ENCODE measurements at regions not wholly inside any gene's neighbourhood (a gene's known extent, or its start where the extent isn't known, plus 50 kb on each side); places are given as distances from the start of the nearest gene placed in this dataset.

DNA sequence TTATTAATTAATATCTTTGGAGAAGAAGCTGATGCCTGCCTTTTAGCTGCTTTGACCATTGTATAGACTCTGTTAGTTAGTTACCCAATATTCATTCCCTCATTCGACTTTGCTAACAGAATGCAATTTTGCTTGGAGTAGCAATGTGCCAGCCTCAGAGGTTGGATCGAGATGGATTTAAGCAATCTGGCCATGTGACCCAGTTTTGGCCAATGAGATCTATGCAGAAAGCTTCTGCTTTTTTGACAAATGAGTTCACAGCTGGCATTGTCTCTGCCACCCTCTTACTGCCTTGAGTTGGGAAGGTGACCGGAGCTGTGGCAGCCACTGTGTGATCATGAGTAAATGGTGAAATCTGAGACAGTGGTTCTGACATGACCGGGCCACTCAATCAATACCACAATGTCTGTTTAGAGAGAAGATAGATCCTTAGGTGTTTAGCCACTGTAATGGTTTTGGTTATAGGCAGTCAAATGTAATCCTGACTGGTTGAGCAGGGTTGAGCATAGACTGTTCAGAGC lies 74.9 kb upstream of the MED13L start:
- TF ChIP-seq, protein P1, sequence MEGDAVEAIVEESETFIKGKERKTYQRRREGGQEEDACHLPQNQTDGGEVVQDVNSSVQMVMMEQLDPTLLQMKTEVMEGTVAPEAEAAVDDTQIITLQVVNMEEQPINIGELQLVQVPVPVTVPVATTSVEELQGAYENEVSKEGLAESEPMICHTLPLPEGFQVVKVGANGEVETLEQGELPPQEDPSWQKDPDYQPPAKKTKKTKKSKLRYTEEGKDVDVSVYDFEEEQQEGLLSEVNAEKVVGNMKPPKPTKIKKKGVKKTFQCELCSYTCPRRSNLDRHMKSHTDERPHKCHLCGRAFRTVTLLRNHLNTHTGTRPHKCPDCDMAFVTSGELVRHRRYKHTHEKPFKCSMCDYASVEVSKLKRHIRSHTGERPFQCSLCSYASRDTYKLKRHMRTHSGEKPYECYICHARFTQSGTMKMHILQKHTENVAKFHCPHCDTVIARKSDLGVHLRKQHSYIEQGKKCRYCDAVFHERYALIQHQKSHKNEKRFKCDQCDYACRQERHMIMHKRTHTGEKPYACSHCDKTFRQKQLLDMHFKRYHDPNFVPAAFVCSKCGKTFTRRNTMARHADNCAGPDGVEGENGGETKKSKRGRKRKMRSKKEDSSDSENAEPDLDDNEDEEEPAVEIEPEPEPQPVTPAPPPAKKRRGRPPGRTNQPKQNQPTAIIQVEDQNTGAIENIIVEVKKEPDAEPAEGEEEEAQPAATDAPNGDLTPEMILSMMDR (conservative IDR thresholded peaks at IDR 0.05; ENCODE audit: control insufficient read depth, insufficient read depth, low read depth, low read length), result no peak
- no peak overlapping the region for H3K4me3 ChIP-seq (ENCODE audit: control insufficient read depth, low read depth, low read length)
- no peak for DNase-seq (ENCODE audit: low read depth)

DNA sequence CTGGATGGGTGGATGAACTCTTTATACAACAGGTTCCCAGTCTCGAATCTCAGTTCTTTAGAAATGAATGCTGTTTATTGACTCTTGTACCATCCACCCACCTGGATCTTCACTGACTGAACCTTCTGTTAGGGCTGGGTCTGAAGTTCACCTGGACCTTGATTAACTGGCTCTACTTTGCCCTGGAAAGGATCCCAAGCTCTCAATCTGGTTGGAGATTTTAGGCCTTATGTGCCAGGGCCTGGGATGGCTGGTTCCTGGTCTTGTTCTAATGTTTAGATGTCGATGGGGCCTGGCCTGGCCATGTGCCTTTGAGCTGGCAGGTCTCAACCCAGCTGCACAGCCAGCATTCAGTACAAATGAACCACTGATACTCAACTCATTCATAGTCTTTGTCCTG lies 76.5 kb upstream of the MED13L start:
- H3K4me3 ChIP-seq (ENCODE audit: control insufficient read depth, low read depth, low read length), result no peak overlapping the region
- TF ChIP-seq, protein P1 (conservative IDR thresholded peaks at IDR 0.05; ENCODE audit: control insufficient read depth, insufficient read depth, low read depth, low read length), result no peak
- DNase-seq (ENCODE audit: low read depth), result no peak

DNA sequence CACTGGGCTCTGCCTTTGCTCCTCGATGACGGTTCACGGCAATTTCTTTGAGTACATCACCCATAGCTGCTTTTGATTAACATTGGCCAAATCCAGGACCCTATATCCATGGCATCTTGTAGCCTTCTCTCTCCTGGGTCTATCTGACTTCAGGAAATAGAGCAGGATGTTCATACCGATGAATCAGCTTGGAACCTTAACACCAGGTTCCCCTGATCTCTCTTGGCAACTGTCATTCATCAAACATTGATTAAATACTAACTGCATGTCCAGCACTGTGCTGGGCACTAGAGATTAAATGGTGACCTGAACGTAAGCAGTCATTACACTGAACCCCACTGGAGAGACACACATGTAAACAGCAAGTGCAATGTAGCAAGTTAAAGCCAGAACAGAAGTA lies 77.0 kb upstream of the MED13L start:
- no peak for DNase-seq (ENCODE audit: low read depth)
- TF ChIP-seq, protein P1 (conservative IDR thresholded peaks at IDR 0.05; ENCODE audit: control insufficient read depth, insufficient read depth, low read depth, low read length), result no peak
- no peak overlapping the region for H3K4me3 ChIP-seq (ENCODE audit: control insufficient read depth, low read depth, low read length)

DNA sequence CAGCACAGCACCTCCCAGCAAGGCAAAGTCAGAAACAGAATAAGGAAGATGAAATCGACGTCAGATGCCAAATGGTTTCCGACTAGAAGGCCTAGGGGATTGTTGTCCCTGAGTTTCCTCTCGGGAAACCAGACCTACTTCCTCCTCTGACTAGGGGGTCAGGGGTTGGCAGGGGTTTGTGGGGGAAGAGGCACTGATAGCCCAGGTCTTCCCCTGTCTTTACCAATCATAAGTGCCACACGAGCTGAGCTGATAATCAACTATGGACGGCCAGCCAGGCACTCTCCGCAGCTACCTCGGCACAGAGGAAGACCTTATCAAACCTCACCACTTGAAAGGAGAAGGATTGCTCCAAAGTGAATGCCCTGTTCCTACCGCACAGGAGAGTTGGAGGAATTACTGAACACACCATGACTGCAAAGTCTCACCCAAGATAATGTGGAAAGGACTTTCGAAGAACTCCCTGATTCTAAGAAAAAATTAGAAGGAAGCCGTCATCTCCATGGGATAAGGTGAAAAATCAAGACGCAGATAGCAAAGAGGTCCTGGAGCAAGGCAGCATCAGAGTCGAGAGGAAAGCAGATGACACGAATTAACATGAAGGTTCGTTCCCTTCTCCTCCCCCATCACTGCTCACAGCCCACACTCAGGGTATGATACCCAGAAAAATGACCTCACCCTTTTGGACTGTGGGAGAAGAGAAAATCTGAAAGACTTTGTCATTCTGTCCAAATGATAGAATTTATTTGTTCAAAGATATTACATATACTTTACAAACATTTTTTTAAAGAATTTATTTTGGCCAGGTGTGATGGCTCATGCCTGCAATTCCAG lies 77.7 kb upstream of the MED13L start:
- TF ChIP-seq, protein P1 (conservative IDR thresholded peaks at IDR 0.05; ENCODE audit: control insufficient read depth, insufficient read depth, low read depth, low read length), result no peak
- no peak for DNase-seq (ENCODE audit: low read depth)
- H3K4me3 ChIP-seq (ENCODE audit: control insufficient read depth, low read depth, low read length), result no peak overlapping the region

DNA sequence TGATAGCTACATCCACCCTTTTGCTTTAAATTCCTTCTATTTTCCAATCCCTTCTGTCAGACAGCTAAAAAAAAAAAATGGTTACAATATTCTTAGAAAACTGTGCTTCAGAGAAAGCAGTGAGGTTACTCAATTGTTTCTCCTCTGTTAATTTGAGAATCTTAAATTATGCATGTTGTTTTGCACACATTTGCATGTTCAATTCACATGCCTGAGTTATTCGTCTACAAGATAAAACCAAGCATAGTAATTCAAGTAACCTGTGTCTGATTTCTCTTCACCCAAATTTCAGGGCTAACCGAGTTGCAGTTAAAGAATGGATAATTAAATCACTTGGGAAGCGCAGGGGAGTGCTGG lies 81.0 kb upstream of the MED13L start:
- DNase-seq (ENCODE audit: low read depth), result no peak
- H3K4me3 ChIP-seq (ENCODE audit: control insufficient read depth, low read depth, low read length), result no peak overlapping the region
- TF ChIP-seq, protein P1 (conservative IDR thresholded peaks at IDR 0.05; ENCODE audit: control insufficient read depth, insufficient read depth, low read depth, low read length), result no peak

DNA sequence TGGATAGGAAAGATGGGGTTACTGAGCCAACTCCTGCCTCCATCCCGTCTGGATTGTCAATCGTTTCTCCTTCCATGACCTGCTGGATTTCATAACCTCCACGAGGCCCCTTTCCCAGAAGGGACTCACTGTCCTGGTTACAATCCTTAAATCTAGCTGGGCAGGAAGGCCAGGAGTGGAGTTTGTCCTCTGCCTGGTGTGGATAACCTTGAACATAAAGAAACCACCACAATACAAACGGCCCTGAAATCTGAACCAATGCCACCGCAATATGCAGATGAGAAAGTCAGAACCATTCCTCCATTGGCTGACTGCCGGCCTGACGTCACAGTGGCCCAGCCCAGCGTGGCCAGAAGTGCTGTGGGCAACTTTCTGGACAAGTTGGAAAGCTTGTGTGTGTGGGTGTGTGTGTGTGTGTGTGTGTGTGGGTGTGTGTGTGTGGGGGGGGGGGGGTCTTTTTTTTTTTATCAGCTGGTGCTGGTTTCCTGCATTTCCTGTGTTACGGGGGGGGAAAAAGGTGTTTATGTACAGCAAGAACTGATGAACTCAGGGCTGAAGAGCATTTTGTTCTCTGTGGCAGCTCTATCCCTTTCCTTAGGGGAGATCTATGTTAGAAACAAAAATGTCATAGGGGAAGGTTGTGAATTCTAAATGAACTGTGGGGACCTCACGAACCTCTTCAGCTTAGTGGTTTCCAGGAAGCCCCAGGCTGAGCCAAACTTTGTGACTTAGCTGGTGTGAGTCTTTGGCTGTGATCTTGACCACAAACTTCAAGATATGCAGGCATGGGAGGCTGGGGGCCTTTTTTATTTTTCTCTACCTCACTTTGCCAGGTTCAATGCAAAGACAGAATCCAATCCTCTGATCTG lies 81.6 kb upstream of the MED13L start:
- TF ChIP-seq, protein P1 (conservative IDR thresholded peaks at IDR 0.05; ENCODE audit: control insufficient read depth, insufficient read depth, low read depth, low read length), result no peak
- H3K4me3 ChIP-seq (ENCODE audit: control insufficient read depth, low read depth, low read length), result peak overlapping the region; percentile 20

More for the DNA sequence above, 81.6 kb upstream of the MED13L start:
- peak; percentile 94 for DNase-seq (ENCODE audit: low read depth)

Data from fibroblast of mammary gland (primary cell).